ENCODE measurements at regions not wholly inside any gene's neighbourhood (a gene's known extent, or its start where the extent isn't known, plus 50 kb on each side); places are given as distances from the start of the nearest gene placed in this dataset.

GRCh38 chr12:130111965-130112496, 50.2 kb upstream of the FZD10 start:
- no peak for DNase-seq
- peaks cover 8% of the 10 kb centered on the region for H3K9me3 ChIP-seq (replicated peaks)
- H3K27me3 ChIP-seq (ENCODE audit: low read depth) = peaks cover 52% of the 10 kb centered on the region
- H3K27ac ChIP-seq (replicated peaks) = no peak overlapping the region
- no peaks in the 10 kb centered on the region for H3K4me1 ChIP-seq
- intact Hi-C loops (cut with micrococcal nuclease) = no loop called here
- no peaks in the 10 kb centered on the region for H3K36me3 ChIP-seq
- TF ChIP-seq CTCF (IDR thresholded peaks at IDR 0.05; ENCODE audit: borderline replicate concordance) = no peak
- no peak overlapping the region for H3K4me3 ChIP-seq
